ENCODE measurements at regions not wholly inside any gene's neighbourhood (a gene's known extent, or its start where the extent isn't known, plus 50 kb on each side); places are given as distances from the start of the nearest gene placed in this dataset.
A peak's percentile ranks its signal among the peaks of the same experiment; 100 is the strongest.

DNA sequence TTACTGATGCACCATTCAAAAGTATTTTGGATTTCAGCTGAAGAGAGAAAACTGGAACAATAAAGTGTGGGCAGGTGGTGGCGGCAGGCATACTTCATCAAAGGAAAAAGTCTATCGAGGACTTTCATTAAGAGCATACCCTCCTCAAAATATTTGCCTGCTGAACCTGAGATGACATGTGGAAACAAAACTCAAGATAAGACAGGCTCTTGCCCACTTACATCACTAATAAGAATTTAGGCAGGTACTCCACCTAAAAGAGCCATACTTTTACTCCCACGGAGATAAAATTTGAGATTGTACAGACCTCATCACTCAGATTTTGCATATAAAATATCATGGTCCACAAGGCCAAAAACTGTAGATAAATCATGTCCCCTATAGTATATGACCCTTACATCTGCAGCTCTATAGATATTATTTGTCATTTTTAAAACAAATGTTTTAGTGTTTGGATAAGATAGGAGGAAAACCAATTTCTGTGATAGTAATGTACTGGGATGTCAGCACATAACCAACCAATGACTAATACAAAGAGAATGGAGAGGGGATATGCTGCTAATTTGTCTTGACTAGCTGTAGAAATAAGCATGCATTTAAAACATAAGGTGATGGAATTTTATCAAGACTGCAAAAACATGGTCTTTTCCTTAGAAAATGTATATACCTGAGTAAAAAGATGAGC lies 730.6 kb upstream of the ZNF608 start:
- H3K36me3 ChIP-seq (ENCODE audit: control insufficient read depth in 2 of 2, insufficient read depth in 2 of 2, low read length in 1 of 2), result no peaks in the 10 kb centered on the region
- H3K4me3 ChIP-seq (ENCODE audit: low read depth in 1 of 2, low read length in 2 of 2), result no peak overlapping the region
- no peak overlapping the region for H3K27ac ChIP-seq (ENCODE audit: low read depth in 2 of 2, low read length in 1 of 2)
- H3K9me3 ChIP-seq (ENCODE audit: control insufficient read depth in 2 of 2, insufficient read depth in 1 of 2, low read depth in 1 of 2, low read length in 1 of 2), result no peaks in the 10 kb centered on the region
- H3K4me1 ChIP-seq (ENCODE audit: control insufficient read depth in 2 of 2, insufficient read depth in 2 of 2, low read length in 1 of 2), result no peaks in the 10 kb centered on the region
- 83 to 89% methylated on average over 3 of the region's 3 CpGs for WGBS, 2 donors
- H3K27me3 ChIP-seq (ENCODE audit: control insufficient read depth in 1 of 2, insufficient read depth in 2 of 2, low read length in 2 of 2), result no peaks in the 10 kb centered on the region

DNA sequence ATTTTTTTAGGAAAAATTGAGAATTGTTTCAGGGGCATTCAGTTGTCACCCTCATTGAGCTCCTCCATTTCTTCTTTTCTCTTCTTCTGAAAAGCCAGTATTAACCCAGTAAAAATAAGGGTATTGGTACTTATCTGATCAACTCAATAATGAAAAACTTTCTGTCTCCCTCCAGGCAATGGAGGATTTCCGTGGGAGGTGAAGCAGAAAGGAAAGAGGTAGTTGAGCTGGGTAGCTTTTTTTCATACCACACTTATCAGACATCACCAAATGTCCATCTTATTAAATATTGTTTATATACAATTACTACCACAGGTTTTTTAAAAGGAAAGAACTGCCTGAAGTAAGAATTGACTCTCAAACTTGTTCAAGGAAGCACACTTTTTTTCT lies 731.1 kb upstream of the ZNF608 start:
- 76 to 81% methylated on average over 1 of the region's 1 CpG for WGBS, 2 donors
- H3K9me3 ChIP-seq (ENCODE audit: control insufficient read depth in 2 of 2, insufficient read depth in 1 of 2, low read depth in 1 of 2, low read length in 1 of 2), result no peaks in the 10 kb centered on the region
- H3K4me1 ChIP-seq (ENCODE audit: control insufficient read depth in 2 of 2, insufficient read depth in 2 of 2, low read length in 1 of 2), result no peaks in the 10 kb centered on the region
- H3K36me3 ChIP-seq (ENCODE audit: control insufficient read depth in 2 of 2, insufficient read depth in 2 of 2, low read length in 1 of 2), result no peaks in the 10 kb centered on the region
- H3K27me3 ChIP-seq (ENCODE audit: control insufficient read depth in 1 of 2, insufficient read depth in 2 of 2, low read length in 2 of 2), result no peaks in the 10 kb centered on the region
- no peak overlapping the region for H3K4me3 ChIP-seq (ENCODE audit: low read depth in 1 of 2, low read length in 2 of 2)
- H3K27ac ChIP-seq (ENCODE audit: low read depth in 2 of 2, low read length in 1 of 2), result no peak overlapping the region

DNA sequence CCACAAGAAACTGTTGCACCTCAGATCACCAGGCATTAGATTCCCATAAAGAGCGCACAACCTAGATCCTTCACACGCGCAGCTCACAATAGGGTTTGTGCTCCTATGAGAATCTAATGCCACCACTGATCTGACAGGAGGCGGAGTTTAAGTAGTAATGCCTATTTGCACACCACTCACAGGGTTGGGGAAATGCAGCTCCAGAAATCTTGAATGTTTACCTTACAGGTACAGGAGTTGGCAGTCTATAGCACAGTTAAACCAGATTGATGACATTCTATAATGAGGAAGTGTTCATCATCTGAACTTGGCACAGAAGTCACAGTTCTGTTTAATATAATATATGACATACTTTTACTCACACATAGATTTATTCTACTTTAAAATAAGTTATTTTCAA lies 732.2 kb upstream of the ZNF608 start:
- H3K4me1 ChIP-seq (ENCODE audit: control insufficient read depth in 2 of 2, insufficient read depth in 2 of 2, low read length in 1 of 2), result no peaks in the 10 kb centered on the region
- H3K36me3 ChIP-seq (ENCODE audit: control insufficient read depth in 2 of 2, insufficient read depth in 2 of 2, low read length in 1 of 2), result no peaks in the 10 kb centered on the region
- H3K9me3 ChIP-seq (ENCODE audit: control insufficient read depth in 2 of 2, insufficient read depth in 1 of 2, low read depth in 1 of 2, low read length in 1 of 2), result no peaks in the 10 kb centered on the region
- H3K27ac ChIP-seq (ENCODE audit: low read depth in 2 of 2, low read length in 1 of 2), result peak overlapping the region in 1 of 2 donors; percentile 54
- 61 to 78% methylated on average over 4 of the region's 4 CpGs for WGBS, 2 donors
- H3K27me3 ChIP-seq (ENCODE audit: control insufficient read depth in 1 of 2, insufficient read depth in 2 of 2, low read length in 2 of 2), result no peaks in the 10 kb centered on the region
- no peak overlapping the region for H3K4me3 ChIP-seq (ENCODE audit: low read depth in 1 of 2, low read length in 2 of 2)

DNA sequence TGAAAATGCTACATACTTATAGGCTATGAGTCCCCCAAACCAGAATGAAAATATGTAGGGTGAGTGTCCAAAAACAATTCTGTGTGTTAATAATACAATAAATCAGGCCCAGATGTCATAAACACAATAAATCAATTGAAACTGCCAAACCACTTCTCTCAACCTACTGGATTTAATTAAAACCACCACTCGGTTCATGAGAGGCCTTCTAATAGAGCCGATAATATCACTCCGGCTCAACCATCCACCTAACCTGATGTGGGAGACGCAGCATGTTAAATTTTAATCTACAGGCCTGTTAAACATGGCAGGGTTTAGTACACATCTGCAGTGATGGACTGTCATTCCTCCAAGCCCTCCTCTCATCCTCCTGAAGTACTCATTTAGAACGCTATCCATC lies 734.5 kb upstream of the ZNF608 start:
- Histone ChIP-seq H3K27me3 (ENCODE audit: control insufficient read depth in 1 of 2, insufficient read depth in 2 of 2, low read length in 2 of 2) (no peaks in the 10 kb centered on the region), H3K27ac (ENCODE audit: low read depth in 2 of 2, low read length in 1 of 2) (no peak overlapping the region), H3K36me3 (ENCODE audit: control insufficient read depth in 2 of 2, insufficient read depth in 2 of 2, low read length in 1 of 2) (no peaks in the 10 kb centered on the region), H3K9me3 (ENCODE audit: control insufficient read depth in 2 of 2, insufficient read depth in 1 of 2, low read depth in 1 of 2, low read length in 1 of 2) (no peaks in the 10 kb centered on the region), H3K4me3 (ENCODE audit: low read depth in 1 of 2, low read length in 2 of 2) (no peak overlapping the region), H3K4me1 (ENCODE audit: control insufficient read depth in 2 of 2, insufficient read depth in 2 of 2, low read length in 1 of 2) (peaks cover 0 to 3% of the 10 kb centered on the region in 2 donors)
- WGBS, 2 donors, result 64 to 74% methylated on average over 5 of the region's 5 CpGs

DNA sequence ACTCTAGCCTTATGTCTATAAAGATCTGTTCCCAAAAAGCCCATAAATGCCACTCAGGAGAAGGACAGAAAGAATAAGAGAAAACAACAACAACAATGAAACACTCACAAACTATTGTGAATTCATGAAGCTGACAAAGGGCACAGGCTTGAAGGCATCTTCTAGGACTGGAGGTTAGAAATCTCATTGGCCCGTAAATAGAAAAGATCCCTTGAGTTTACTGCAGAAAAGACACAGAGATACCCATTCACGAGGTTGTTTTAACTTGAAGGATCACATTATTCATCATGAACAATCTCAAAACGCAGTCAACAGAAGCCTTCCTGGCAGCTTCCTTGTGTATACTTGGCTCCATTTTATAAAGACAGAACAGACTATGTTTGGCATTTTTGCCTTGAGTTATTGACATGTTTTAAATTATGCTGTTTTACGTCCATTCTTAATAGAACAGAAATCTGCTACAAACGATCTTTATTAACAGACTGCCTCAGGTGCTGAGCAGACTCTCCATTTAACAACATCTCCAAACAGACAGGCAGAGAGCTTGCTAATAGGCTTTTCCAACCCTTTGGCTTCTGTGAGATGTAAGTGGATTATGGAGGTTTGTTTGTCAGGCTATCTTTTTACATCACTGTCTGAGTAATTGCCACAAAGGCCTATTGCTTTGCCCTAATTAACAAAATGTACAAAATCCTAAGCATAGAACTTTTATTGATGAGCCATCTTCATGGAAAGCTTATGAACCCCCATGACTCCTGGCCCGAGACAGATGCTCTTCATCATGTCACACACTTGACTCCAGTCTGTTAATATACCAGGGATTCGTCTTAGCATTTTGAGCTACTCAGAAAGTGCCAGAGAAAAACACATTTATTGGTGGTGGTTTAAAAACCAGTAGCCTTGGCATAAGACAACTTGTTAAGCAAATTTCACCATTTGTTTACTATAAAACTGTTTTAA lies 735.3 kb upstream of the ZNF608 start:
- Histone ChIP-seq H3K36me3 (ENCODE audit: control insufficient read depth in 2 of 2, insufficient read depth in 2 of 2, low read length in 1 of 2) (no peaks in the 10 kb centered on the region), H3K4me3 (ENCODE audit: low read depth in 1 of 2, low read length in 2 of 2) (no peak overlapping the region), H3K4me1 (ENCODE audit: control insufficient read depth in 2 of 2, insufficient read depth in 2 of 2, low read length in 1 of 2) (peaks cover 0 to 3% of the 10 kb centered on the region in 2 donors), H3K27ac (ENCODE audit: low read depth in 2 of 2, low read length in 1 of 2) (no peak overlapping the region), H3K9me3 (ENCODE audit: control insufficient read depth in 2 of 2, insufficient read depth in 1 of 2, low read depth in 1 of 2, low read length in 1 of 2) (no peaks in the 10 kb centered on the region), H3K27me3 (ENCODE audit: control insufficient read depth in 1 of 2, insufficient read depth in 2 of 2, low read length in 2 of 2) (no peaks in the 10 kb centered on the region)
- 42 to 55% methylated on average over 7 of the region's 7 CpGs for WGBS, 2 donors

DNA sequence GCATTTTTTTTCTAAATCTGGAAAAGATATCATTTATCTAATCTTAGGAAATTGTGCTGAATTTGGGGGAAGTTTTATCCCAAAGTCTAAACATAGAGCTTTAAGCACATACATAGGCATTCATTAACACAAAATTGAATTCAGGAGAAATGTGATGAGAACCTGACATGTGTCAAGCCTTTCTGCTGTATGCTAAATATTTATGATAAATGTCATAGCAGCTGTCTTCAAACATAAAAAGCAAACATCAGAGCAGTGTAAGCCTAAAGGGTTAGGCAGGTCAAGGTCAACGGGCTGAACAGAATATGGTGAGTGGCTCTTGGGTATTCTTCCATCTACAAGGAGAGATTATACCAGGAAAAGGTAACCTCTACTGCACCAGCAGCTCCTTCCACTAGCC lies 737.2 kb upstream of the ZNF608 start:
- WGBS, 2 donors, result 75 to 86% methylated on average over 1 of the region's 1 CpG
- H3K27ac ChIP-seq (ENCODE audit: low read depth in 2 of 2, low read length in 1 of 2), result peak overlapping the region in 1 of 2 donors; percentile 6
- H3K4me3 ChIP-seq (ENCODE audit: low read depth in 1 of 2, low read length in 2 of 2), result no peak overlapping the region
- H3K4me1 ChIP-seq (ENCODE audit: control insufficient read depth in 2 of 2, insufficient read depth in 2 of 2, low read length in 1 of 2), result peaks cover 0 to 3% of the 10 kb centered on the region in 2 donors
- no peaks in the 10 kb centered on the region for H3K36me3 ChIP-seq (ENCODE audit: control insufficient read depth in 2 of 2, insufficient read depth in 2 of 2, low read length in 1 of 2)
- no peaks in the 10 kb centered on the region for H3K27me3 ChIP-seq (ENCODE audit: control insufficient read depth in 1 of 2, insufficient read depth in 2 of 2, low read length in 2 of 2)
- H3K9me3 ChIP-seq (ENCODE audit: control insufficient read depth in 2 of 2, insufficient read depth in 1 of 2, low read depth in 1 of 2, low read length in 1 of 2), result no peaks in the 10 kb centered on the region

DNA sequence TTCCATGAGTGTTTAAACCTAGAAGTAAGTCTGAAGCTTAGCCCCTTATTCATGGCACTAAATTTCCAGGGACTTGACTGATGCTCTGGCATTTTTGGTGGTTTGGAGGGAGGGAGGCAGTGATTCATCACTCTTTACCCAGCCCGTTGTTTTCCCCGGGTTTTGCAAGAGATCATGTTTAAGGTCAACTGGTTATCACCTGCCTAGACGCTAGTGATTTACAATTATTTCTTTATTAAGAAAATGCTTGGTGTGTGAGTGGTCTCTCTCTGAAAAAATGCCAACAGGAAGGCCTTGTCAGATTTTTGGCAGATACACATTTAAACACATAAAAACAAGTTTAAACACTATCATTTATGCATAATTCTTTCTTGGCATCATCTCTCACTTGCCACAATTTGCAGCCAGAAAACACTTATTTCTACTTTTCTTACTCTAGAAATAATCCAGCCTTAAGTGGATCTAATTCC lies 737.9 kb upstream of the ZNF608 start:
- peaks cover 0 to 3% of the 10 kb centered on the region in 2 donors for H3K4me1 ChIP-seq (ENCODE audit: control insufficient read depth in 2 of 2, insufficient read depth in 2 of 2, low read length in 1 of 2)

DNA sequence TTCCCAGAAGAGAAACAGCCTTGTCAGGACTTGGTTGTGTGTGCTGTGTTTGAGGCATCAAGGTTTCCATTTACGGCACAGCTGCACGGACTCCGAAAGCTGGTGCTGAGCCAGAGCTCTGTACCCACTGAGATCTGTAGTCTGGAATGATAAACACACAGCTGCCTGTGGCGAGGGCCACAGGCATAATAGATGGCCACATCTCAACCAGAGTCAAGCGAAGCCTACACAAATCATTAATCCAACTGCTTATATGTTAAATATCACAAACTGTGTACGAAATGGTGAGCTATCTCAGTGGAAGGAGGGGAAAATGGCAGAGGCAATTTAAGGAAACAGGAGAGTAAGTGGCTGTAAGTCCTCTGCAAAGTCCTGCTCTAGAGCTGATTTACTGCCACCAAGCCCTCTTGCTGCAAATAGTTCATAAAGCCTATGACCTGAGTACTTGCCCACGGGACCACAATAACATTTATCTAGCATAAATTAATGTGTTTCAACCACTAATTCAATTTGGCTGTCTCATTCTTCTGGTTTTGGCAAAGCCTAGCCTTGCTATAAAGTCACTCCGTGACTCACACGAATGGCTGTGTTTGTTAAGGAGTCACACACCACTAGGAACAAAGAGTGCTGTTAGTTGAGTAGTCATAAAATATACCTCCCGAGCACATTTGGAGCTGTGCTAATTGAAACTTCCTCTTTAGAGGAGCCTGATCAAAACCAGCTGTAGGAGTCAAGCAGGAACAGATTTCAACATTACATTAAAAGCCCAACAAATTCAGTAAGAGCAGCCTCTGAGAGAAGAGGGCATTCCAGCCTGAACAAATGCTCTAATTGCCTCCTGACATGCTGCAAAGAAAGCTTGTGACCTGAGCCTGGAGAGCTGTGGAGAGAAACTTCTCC lies 738.6 kb upstream of the ZNF608 start:
- Histone ChIP-seq H3K36me3 (ENCODE audit: control insufficient read depth in 2 of 2, insufficient read depth in 2 of 2, low read length in 1 of 2) (no peaks in the 10 kb centered on the region), H3K27ac (ENCODE audit: low read depth in 2 of 2, low read length in 1 of 2) (peak overlapping the region; percentile 87 to 92), H3K4me3 (ENCODE audit: low read depth in 1 of 2, low read length in 2 of 2) (peak overlapping the region in 1 of 2 donors; percentile 5), H3K27me3 (ENCODE audit: control insufficient read depth in 1 of 2, insufficient read depth in 2 of 2, low read length in 2 of 2) (no peaks in the 10 kb centered on the region), H3K9me3 (ENCODE audit: control insufficient read depth in 2 of 2, insufficient read depth in 1 of 2, low read depth in 1 of 2, low read length in 1 of 2) (no peaks in the 10 kb centered on the region), H3K4me1 (ENCODE audit: control insufficient read depth in 2 of 2, insufficient read depth in 2 of 2, low read length in 1 of 2) (peaks cover 0 to 3% of the 10 kb centered on the region in 2 donors)
- WGBS, 2 donors, result 13 to 17% methylated on average over 10 of the region's 10 CpGs

More for the DNA sequence above, 737.9 kb upstream of the ZNF608 start:
- peak overlapping the region in 1 of 2 donors; percentile 5 for H3K4me3 ChIP-seq (ENCODE audit: low read depth in 1 of 2, low read length in 2 of 2)
- H3K27me3 ChIP-seq (ENCODE audit: control insufficient read depth in 1 of 2, insufficient read depth in 2 of 2, low read length in 2 of 2), result no peaks in the 10 kb centered on the region
- 7 to 8% methylated on average over 3 of the region's 3 CpGs for WGBS, 2 donors
- H3K36me3 ChIP-seq (ENCODE audit: control insufficient read depth in 2 of 2, insufficient read depth in 2 of 2, low read length in 1 of 2), result no peaks in the 10 kb centered on the region
- H3K27ac ChIP-seq (ENCODE audit: low read depth in 2 of 2, low read length in 1 of 2), result peak overlapping the region; percentile 84 to 92
- no peaks in the 10 kb centered on the region for H3K9me3 ChIP-seq (ENCODE audit: control insufficient read depth in 2 of 2, insufficient read depth in 1 of 2, low read depth in 1 of 2, low read length in 1 of 2)

DNA sequence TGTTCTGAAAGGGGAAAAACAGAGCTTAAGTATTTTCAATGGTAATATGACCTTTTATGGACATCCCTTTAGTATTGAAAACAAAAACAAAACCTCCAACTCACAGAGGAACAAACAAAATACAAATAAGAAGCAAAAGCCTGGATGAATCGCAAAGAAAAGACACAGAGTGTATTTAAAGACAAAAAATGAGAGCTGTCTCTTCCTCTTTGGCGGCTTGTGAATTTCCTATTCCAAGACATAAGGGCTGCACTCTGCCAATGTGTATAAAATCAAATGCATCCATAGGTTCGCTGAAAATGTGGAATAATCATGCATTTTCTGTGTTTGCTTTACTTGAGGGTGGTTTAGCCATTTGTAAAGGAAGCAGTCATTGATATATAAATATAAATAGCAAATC lies 739.3 kb upstream of the ZNF608 start:
- Histone ChIP-seq H3K4me3 (ENCODE audit: low read depth in 1 of 2, low read length in 2 of 2) (no peak overlapping the region), H3K27me3 (ENCODE audit: control insufficient read depth in 1 of 2, insufficient read depth in 2 of 2, low read length in 2 of 2) (no peaks in the 10 kb centered on the region), H3K4me1 (ENCODE audit: control insufficient read depth in 2 of 2, insufficient read depth in 2 of 2, low read length in 1 of 2) (peaks cover 0 to 3% of the 10 kb centered on the region in 2 donors), H3K27ac (ENCODE audit: low read depth in 2 of 2, low read length in 1 of 2) (peak overlapping the region in 1 of 2 donors; percentile 92), H3K36me3 (ENCODE audit: control insufficient read depth in 2 of 2, insufficient read depth in 2 of 2, low read length in 1 of 2) (no peaks in the 10 kb centered on the region), H3K9me3 (ENCODE audit: control insufficient read depth in 2 of 2, insufficient read depth in 1 of 2, low read depth in 1 of 2, low read length in 1 of 2) (no peaks in the 10 kb centered on the region)
- WGBS, 2 donors, result 67 to 68% methylated on average over 3 of the region's 3 CpGs

Measured in esophagus (tissue), 2 donors.